ENCODE measurements at regions not wholly inside any gene's neighbourhood (a gene's known extent, or its start where the extent isn't known, plus 50 kb on each side); places are given as distances from the start of the nearest gene placed in this dataset.
"Not testable (repeated sequence)": the region's sequence is repeated elsewhere in the genome, so short reads cannot be mapped to it uniquely, and the experiment has no call there.

- no peak for DNase-seq (ENCODE audit: low read depth)
Observed at GRCh38 chr4:84019626-84020025, 479.5 kb downstream of the NKX6-1 start.

DNA sequence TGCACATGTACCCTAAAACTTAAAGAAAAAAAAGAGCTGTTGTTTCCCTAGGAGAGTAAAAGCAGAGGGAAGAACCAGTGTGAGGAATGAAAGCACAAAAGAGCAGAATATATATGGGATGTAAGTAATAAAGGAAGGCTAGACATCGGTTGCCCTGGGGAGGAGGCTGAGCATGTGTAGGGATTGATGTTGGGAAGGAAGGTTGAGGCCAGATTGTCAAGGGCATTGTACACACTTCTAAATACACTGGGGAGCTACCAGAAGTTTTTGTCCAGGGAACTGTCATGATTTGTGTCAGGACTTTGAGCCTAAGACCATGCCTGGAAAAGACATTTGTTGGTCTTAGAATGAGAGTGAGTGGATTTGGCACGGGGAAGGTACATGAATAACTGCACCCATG lies 467.1 kb downstream of the GPAT3 start:
- no peak for DNase-seq (ENCODE audit: low read depth)

GRCh38 chr4:84001876-84002569 lies 466.1 kb downstream of the GPAT3 start:
- no peak for DNase-seq (ENCODE audit: low read depth)

GRCh38 chr4:83996254-83996653 lies 460.3 kb downstream of the GPAT3 start:
- DNase-seq (ENCODE audit: low read depth), result no peak

DNA sequence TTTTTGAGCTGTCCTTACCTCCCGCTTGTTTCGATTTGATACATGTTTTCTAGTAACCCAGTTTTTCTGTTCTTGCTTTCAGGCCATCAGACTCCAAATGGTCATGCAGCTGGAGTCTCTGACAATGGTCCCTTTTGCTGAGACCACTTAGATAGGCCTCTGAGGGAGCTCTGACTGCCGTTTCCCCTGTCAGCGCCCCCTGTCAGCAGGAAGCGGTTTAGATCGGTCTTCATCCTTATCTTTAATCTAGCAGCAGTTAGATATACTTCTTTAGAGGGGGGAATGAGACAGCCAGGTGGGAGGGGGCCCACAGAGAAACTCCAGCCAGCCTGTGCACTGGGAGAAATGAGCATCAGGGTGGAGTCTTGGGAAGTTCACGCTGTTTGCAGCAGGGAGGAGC lies 457.9 kb downstream of the GPAT3 start:
- DNase-seq (ENCODE audit: low read depth), result no peak

GRCh38 chr4:83989835-83990234 lies 453.9 kb downstream of the GPAT3 start:
- no peak for DNase-seq (ENCODE audit: low read depth)

GRCh38 chr4:83981156-83981555 lies 445.2 kb downstream of the GPAT3 start:
- no peak for DNase-seq (ENCODE audit: low read depth)

DNA sequence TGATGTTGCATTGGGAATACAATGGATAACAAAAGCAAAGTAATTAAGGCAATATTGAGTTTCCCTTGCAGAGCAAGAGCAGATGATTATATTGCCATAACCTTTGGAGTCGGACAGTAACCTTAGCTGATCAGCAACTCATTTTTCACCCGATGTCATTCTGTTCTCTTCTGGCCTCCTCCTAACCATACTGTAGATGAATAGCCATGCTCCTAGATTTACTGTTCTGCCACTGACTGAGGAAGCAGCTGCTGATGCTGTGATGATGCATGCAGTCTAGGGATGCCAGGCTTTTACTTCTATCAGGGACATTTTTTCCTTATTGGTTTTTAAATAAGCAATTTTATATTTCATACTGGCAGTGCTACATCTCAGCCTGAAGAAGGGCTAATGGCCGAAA lies 443.9 kb downstream of the GPAT3 start:
- no peak for DNase-seq (ENCODE audit: low read depth)

DNA sequence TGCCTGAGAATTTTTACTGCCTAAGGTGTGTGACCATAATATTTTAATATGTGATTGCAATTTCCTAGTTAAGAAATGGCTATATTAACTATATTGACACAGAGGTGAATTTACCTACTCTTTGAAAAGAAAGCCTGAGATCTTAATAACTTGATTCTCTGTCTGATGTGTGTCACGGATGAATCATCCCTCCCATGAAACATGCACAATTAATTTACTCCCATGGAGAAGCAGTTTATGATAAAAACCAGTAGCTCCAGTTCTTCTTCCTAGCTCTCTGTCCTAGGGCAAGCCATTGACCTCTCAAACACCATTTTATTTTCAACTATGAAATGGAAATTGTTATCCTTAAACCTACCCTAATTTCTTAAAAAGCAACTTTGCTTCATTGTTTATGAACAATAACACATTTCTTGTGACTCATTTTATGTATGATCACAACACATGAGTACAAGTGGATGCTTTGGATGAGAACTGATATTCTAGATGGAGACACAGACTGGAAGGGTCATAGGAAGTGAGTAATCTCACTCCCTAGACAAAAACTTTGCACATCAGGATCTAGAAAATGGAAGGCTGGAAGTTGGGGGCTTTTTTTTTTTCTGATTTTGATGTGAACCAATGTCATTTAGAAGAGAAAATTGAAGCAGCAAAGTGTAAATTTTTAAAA lies 438.3 kb downstream of the GPAT3 start:
- DNase-seq (ENCODE audit: low read depth), result peak; percentile 15

GRCh38 chr4:83964996-83965541 lies 429.2 kb downstream of the GPAT3 start:
- DNase-seq (ENCODE audit: low read depth), result peak; percentile 28

GRCh38 chr4:83962492-83962891 lies 426.6 kb downstream of the GPAT3 start:
- DNase-seq (ENCODE audit: low read depth), result no peak

DNA sequence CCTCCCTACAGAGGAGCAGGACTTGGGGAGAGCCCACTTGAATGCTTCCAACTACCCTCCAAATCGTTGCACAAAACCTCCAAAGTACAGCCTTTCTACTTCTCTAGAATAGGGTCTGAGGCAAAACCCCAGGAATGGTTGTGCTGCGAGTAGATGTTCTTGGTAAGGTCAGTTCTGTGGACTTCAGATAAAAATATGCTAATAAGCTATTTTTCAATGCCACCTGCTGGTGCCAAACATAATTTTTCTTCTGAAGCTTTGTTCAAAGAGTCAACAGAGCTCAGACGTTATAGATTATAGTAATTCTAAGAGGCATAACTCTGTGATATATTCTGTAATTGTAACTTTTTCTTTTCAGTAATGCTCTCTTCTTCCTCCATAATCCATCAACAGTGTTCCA lies 425.7 kb downstream of the GPAT3 start:
- peak; percentile 42 for DNase-seq (ENCODE audit: low read depth)

DNA sequence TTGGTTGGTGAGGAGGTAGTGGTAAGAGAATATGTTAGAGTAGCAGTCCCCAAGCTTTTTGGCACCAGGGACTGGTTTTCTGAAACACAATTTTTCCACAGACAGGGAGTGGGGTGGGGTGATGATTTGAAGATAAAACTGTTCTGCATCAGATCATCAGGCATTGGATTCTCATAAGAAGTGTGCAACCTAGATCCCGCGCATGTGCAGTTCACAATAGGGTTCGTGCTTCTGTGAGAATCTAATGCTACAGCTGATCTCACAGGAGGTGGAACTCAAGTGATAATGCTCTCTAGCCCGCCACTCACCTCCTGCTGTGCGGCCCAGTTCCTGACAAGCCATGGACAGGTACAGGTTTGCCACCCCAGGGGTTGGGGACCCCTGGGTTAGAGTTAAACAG lies 423.3 kb downstream of the GPAT3 start:
- no peak for DNase-seq (ENCODE audit: low read depth)

DNA sequence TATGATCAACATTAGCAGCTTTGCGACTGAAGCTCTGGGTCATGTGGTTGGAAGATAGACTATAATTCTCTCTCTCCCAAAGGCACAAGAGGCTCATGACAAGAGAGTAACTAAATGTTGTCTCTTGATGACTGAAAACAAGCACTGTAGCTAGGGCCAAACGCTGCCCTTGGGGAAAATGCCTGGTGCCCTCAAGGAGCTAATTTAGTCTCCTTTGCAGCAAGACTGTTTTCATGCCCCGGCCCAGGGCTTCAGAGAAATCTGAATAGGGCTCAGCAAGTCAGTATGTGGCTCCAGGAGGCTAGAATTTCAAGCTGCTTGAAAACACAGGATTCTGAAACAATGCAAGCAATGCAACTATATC lies 411.9 kb downstream of the GPAT3 start:
- DNase-seq (ENCODE audit: low read depth), result no peak

GRCh38 chr4:83947125-83947829 lies 411.4 kb downstream of the GPAT3 start:
- no peak for DNase-seq (ENCODE audit: low read depth)

DNA sequence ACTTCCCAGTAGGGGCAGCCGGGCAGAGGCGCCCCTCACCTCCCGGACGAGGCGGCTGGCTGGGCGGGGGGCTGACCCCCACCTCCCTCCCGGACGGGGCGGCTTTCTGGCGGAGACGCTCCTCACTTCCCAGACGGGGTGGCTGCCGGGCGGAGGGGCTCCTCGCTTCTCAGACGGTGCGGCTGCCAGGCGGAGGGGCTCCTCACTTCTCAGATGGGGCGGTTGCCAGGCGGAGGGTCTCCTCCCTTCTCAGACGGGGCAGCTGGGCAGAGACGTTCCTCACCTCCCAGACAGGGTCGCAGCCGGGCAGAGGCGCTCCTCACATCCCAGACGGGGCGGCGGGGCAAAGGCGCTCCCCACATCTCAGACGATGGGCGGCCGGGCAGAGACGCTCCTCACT lies 407.8 kb downstream of the GPAT3 start:
- DNase-seq (ENCODE audit: low read depth), result not testable (repeated sequence)

- no peak for DNase-seq (ENCODE audit: low read depth)
Observed at GRCh38 chr4:83932750-83933391, 397.0 kb downstream of the GPAT3 start.

DNA sequence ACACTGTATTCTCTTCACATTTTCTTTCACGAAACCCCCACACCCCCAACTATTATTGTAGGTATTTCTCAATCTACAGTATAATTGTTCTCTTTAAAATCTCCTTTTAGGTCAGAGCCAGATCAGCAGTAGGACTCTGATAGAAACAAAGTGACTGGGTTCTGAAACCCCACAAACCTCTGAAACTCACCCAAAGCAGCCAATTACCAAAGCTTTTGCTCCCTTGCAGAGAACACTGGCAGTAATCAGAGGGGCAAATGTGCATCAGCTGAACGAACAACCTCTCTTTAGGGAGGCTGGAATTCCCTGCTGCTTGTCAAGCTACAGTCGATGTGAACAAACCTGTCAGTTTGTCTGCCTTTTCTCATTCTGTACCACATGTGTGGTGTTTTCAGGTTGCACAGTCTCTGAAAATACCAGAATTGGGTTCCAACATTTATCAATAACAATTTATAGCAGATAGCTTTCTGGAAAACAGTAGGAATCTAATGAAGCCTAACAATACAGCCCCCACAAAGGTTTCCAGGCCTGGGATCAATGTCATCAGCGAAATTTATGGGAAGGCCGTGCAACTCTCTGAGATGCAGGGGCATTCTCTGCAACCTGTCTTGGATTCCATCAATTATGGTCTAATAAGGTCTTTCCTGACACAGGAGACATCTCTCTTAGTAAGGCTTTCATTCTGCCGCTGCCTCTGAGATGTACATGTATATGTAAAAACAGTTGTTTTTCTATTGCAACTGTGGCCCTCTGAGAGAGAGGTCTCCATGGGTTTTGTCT lies 395.9 kb downstream of the GPAT3 start:
- no peak for DNase-seq (ENCODE audit: low read depth)

GRCh38 chr4:83929550-83929949 lies 393.6 kb downstream of the GPAT3 start:
- no peak for DNase-seq (ENCODE audit: low read depth)

DNA sequence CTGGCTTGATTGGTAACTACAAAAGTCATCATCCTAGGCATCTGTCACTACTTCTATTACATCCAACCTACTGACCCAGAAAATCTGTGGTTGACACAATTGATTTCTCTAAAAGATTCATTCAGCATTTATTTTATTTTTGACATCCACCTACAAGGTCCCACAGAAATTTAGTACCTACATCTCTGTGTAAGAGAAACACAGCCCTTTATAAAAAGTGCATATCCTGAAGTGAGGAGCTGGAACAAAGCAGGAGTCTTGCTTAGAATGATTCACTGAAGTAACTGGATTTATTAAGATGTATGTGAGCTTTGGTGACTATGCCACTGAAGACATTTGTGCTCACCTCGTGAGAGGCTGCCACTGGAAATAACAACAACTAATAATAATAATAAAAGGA lies 391.0 kb downstream of the GPAT3 start:
- no peak for DNase-seq (ENCODE audit: low read depth)

DNA sequence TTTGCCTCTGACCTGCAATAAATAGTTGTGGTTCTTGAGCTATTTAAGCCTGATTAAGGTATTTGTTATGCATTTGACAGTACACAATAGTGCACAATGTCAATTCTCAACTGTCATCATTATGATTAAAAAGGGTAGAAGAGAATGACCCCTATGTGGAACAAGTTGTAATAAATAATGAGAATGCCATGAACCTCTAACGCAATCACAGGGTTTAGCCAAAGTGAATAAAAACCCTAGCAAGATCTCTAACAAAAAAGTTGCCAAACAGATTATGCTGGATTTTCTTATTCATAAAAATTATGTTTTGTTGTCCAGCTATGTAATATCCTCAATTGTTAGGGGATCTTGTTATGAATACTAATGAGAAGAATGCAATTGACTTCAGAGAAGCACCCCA lies 387.4 kb downstream of the GPAT3 start:
- no peak for DNase-seq (ENCODE audit: low read depth)

GRCh38 chr4:83922402-83922801 lies 386.5 kb downstream of the GPAT3 start:
- no peak for DNase-seq (ENCODE audit: low read depth)

All from M059J (cell line).